ENCODE measurements at regions not wholly inside any gene's neighbourhood (a gene's known extent, or its start where the extent isn't known, plus 50 kb on each side); places are given as distances from the start of the nearest gene placed in this dataset.

- Histone ChIP-seq H3K4ac (ENCODE audit: low read depth in 1 of 2, low read length in 2 of 2) (no peak overlapping the region), H3K4me1 (ENCODE audit: control insufficient read depth, insufficient read depth, low read depth, low read length) (peaks cover 5% of the 10 kb centered on the region), H3K23ac (ENCODE audit: low read length in 2 of 2) (no peak overlapping the region), H4K8ac (ENCODE audit: low read length) (no peak overlapping the region), H4K91ac (ENCODE audit: low read length) (no peak overlapping the region), H3K4me2 (ENCODE audit: low read length, poor library complexity, severe bottlenecking) (peak overlapping the region; percentile 99), H3K27ac (ENCODE audit: low read length, poor library complexity, severe bottlenecking) (no peak overlapping the region), H3K14ac (ENCODE audit: low read length in 2 of 2) (no peak overlapping the region), H3K36me3 (ENCODE audit: control insufficient read depth in 1 of 2, insufficient read depth in 2 of 2, low read depth in 1 of 2, low read length in 2 of 2) (no peaks in the 10 kb centered on the region), H3K4me3 (ENCODE audit: insufficient read depth in 1 of 2, low read depth in 1 of 2, low read length in 2 of 2) (peak overlapping the region in 1 of 2 experiments; percentile 75), H2BK5ac (ENCODE audit: low read depth, low read length, poor library complexity, severe bottlenecking) (no peak overlapping the region), H3K9me3 (ENCODE audit: control insufficient read depth, low read length) (no peaks in the 10 kb centered on the region), H2AFZ (ENCODE audit: low read depth, low read length) (no peak overlapping the region), H2BK12ac (ENCODE audit: low read length in 2 of 2) (no peak overlapping the region), H2AK5ac (ENCODE audit: low read length, severe bottlenecking) (no peak overlapping the region), H3K9ac (ENCODE audit: low read length) (peak overlapping the region; percentile 87), H3K79me1 (replicated peaks; ENCODE audit: low read length, poor library complexity, severe bottlenecking) (no peaks in the 10 kb centered on the region), H2BK120ac (ENCODE audit: low read depth, low read length) (no peak overlapping the region), H2BK15ac (ENCODE audit: low read depth, poor library complexity, severe bottlenecking) (no peak overlapping the region), H3K27me3 (ENCODE audit: control insufficient read depth in 1 of 2, insufficient read depth in 1 of 2, low read length in 2 of 2) (peaks cover 6 to 19% of the 10 kb centered on the region in 2 experiments), H3K18ac (ENCODE audit: low read depth in 1 of 2, low read length in 2 of 2) (no peak overlapping the region)
- no peak for DNase-seq
- 63% methylated on average over 4 of the region's 6 CpGs for WGBS
Measured at GRCh38 chr1:88462096-88462487, 222.0 kb upstream of the PKN2 start.

GRCh38 chr1:88462488-88463261 is 221.4 kb upstream of the PKN2 start:
- H3K4me3 ChIP-seq (ENCODE audit: insufficient read depth in 1 of 2, low read depth in 1 of 2, low read length in 2 of 2): peak overlapping the region; percentile 58 to 75
- no peak overlapping the region for H3K27ac ChIP-seq (ENCODE audit: low read length, poor library complexity, severe bottlenecking)
- H2AFZ ChIP-seq (ENCODE audit: low read depth, low read length): peak overlapping the region; percentile 88
- H2BK120ac ChIP-seq (ENCODE audit: low read depth, low read length): peak overlapping the region; percentile 5
- peak; percentile 28 for DNase-seq
- H3K9me3 ChIP-seq (ENCODE audit: control insufficient read depth, low read length): no peaks in the 10 kb centered on the region
- H2BK5ac ChIP-seq (ENCODE audit: low read depth, low read length, poor library complexity, severe bottlenecking): no peak overlapping the region
- H3K23ac ChIP-seq (ENCODE audit: low read length in 2 of 2): no peak overlapping the region
- no peaks in the 10 kb centered on the region for H3K36me3 ChIP-seq (ENCODE audit: control insufficient read depth in 1 of 2, insufficient read depth in 2 of 2, low read depth in 1 of 2, low read length in 2 of 2)
- H4K8ac ChIP-seq (ENCODE audit: low read length): peak overlapping the region; percentile 85
- no peak overlapping the region for H4K91ac ChIP-seq (ENCODE audit: low read length)
- peaks cover 5% of the 10 kb centered on the region for H3K4me1 ChIP-seq (ENCODE audit: control insufficient read depth, insufficient read depth, low read depth, low read length)
- H3K4ac ChIP-seq (ENCODE audit: low read depth in 1 of 2, low read length in 2 of 2): no peak overlapping the region
- H3K79me1 ChIP-seq (replicated peaks; ENCODE audit: low read length, poor library complexity, severe bottlenecking): no peaks in the 10 kb centered on the region
- H3K9ac ChIP-seq (ENCODE audit: low read length): peak overlapping the region; percentile 87
- H3K4me2 ChIP-seq (ENCODE audit: low read length, poor library complexity, severe bottlenecking): peak overlapping the region; percentile 99
- peak overlapping the region; percentile 48 to 62 for H3K18ac ChIP-seq (ENCODE audit: low read depth in 1 of 2, low read length in 2 of 2)
- peak overlapping the region; percentile 83 for H2BK15ac ChIP-seq (ENCODE audit: low read depth, poor library complexity, severe bottlenecking)
- peaks cover 6 to 19% of the 10 kb centered on the region in 2 experiments for H3K27me3 ChIP-seq (ENCODE audit: control insufficient read depth in 1 of 2, insufficient read depth in 1 of 2, low read length in 2 of 2)
- H3K14ac ChIP-seq (ENCODE audit: low read length in 2 of 2): peak overlapping the region in 1 of 2 experiments; percentile 51
- no peak overlapping the region for H2AK5ac ChIP-seq (ENCODE audit: low read length, severe bottlenecking)
- WGBS: 4% methylated on average over 60 of the region's 69 CpGs
- H2BK12ac ChIP-seq (ENCODE audit: low read length in 2 of 2): no peak overlapping the region

GRCh38 chr1:88463401-88463985 is 220.6 kb upstream of the PKN2 start:
- WGBS: 75% methylated on average over 6 of the region's 7 CpGs

GRCh38 chr1:88466011-88466410 is 218.1 kb upstream of the PKN2 start:
- Histone ChIP-seq H3K23ac (ENCODE audit: low read length in 2 of 2) (no peak overlapping the region), H3K9ac (ENCODE audit: low read length) (no peak overlapping the region), H3K4me2 (ENCODE audit: low read length, poor library complexity, severe bottlenecking) (no peak overlapping the region), H2BK15ac (ENCODE audit: low read depth, poor library complexity, severe bottlenecking) (no peak overlapping the region), H3K79me1 (replicated peaks; ENCODE audit: low read length, poor library complexity, severe bottlenecking) (no peaks in the 10 kb centered on the region), H3K27me3 (ENCODE audit: control insufficient read depth in 1 of 2, insufficient read depth in 1 of 2, low read length in 2 of 2) (peaks cover 0 to 11% of the 10 kb centered on the region in 2 experiments), H2BK120ac (ENCODE audit: low read depth, low read length) (no peak overlapping the region), H3K36me3 (ENCODE audit: control insufficient read depth in 1 of 2, insufficient read depth in 2 of 2, low read depth in 1 of 2, low read length in 2 of 2) (no peaks in the 10 kb centered on the region), H2AK5ac (ENCODE audit: low read length, severe bottlenecking) (no peak overlapping the region), H2BK12ac (ENCODE audit: low read length in 2 of 2) (no peak overlapping the region), H3K14ac (ENCODE audit: low read length in 2 of 2) (no peak overlapping the region), H4K8ac (ENCODE audit: low read length) (no peak overlapping the region), H3K4ac (ENCODE audit: low read depth in 1 of 2, low read length in 2 of 2) (no peak overlapping the region), H3K27ac (ENCODE audit: low read length, poor library complexity, severe bottlenecking) (no peak overlapping the region), H3K4me3 (ENCODE audit: insufficient read depth in 1 of 2, low read depth in 1 of 2, low read length in 2 of 2) (no peak overlapping the region), H2AFZ (ENCODE audit: low read depth, low read length) (no peak overlapping the region), H3K18ac (ENCODE audit: low read depth in 1 of 2, low read length in 2 of 2) (no peak overlapping the region), H3K4me1 (ENCODE audit: control insufficient read depth, insufficient read depth, low read depth, low read length) (peaks cover 5% of the 10 kb centered on the region), H4K91ac (ENCODE audit: low read length) (no peak overlapping the region), H3K9me3 (ENCODE audit: control insufficient read depth, low read length) (no peaks in the 10 kb centered on the region), H2BK5ac (ENCODE audit: low read depth, low read length, poor library complexity, severe bottlenecking) (no peak overlapping the region)
- DNase-seq: no peak
- 94% methylated on average over 1 of the region's 4 CpGs for WGBS

More at GRCh38 chr1:88463401-88463985, 220.6 kb upstream of the PKN2 start:
- Histone ChIP-seq H3K9me3 (ENCODE audit: control insufficient read depth, low read length) (no peaks in the 10 kb centered on the region), H3K14ac (ENCODE audit: low read length in 2 of 2) (no peak overlapping the region), H3K27ac (ENCODE audit: low read length, poor library complexity, severe bottlenecking) (no peak overlapping the region), H4K8ac (ENCODE audit: low read length) (no peak overlapping the region), H2AFZ (ENCODE audit: low read depth, low read length) (no peak overlapping the region), H3K18ac (ENCODE audit: low read depth in 1 of 2, low read length in 2 of 2) (no peak overlapping the region), H4K91ac (ENCODE audit: low read length) (no peak overlapping the region), H3K9ac (ENCODE audit: low read length) (peak overlapping the region; percentile 87), H2AK5ac (ENCODE audit: low read length, severe bottlenecking) (no peak overlapping the region), H3K4me3 (ENCODE audit: insufficient read depth in 1 of 2, low read depth in 1 of 2, low read length in 2 of 2) (peak overlapping the region in 1 of 2 experiments; percentile 75), H3K23ac (ENCODE audit: low read length in 2 of 2) (no peak overlapping the region), H3K79me1 (replicated peaks; ENCODE audit: low read length, poor library complexity, severe bottlenecking) (no peaks in the 10 kb centered on the region), H3K4ac (ENCODE audit: low read depth in 1 of 2, low read length in 2 of 2) (no peak overlapping the region), H3K4me2 (ENCODE audit: low read length, poor library complexity, severe bottlenecking) (no peak overlapping the region), H2BK12ac (ENCODE audit: low read length in 2 of 2) (no peak overlapping the region), H3K4me1 (ENCODE audit: control insufficient read depth, insufficient read depth, low read depth, low read length) (peaks cover 5% of the 10 kb centered on the region), H3K36me3 (ENCODE audit: control insufficient read depth in 1 of 2, insufficient read depth in 2 of 2, low read depth in 1 of 2, low read length in 2 of 2) (no peaks in the 10 kb centered on the region), H3K27me3 (ENCODE audit: control insufficient read depth in 1 of 2, insufficient read depth in 1 of 2, low read length in 2 of 2) (peaks cover 0 to 14% of the 10 kb centered on the region in 2 experiments), H2BK5ac (ENCODE audit: low read depth, low read length, poor library complexity, severe bottlenecking) (no peak overlapping the region), H2BK120ac (ENCODE audit: low read depth, low read length) (no peak overlapping the region), H2BK15ac (ENCODE audit: low read depth, poor library complexity, severe bottlenecking) (no peak overlapping the region)
- peak; percentile 10 for DNase-seq
